A549 (cell line): ENCODE measurements at regions not wholly inside any gene's neighbourhood (a gene's known extent, or its start where the extent isn't known, plus 50 kb on each side); places are given as distances from the start of the nearest gene placed in this dataset.

ENCODE experiments used
- ATAC-seq, 2 experiments: fragments of 200-7000 bp in 1 of 2; fragments of >200 bp in 1 of 2; cut with Nextera tagmentation in 1 of 2; cut with Tn5 transposase in 1 of 2; 3 replicates each; pipeline versions ENCODE4 v1.8.0 to v1.9.1; 2018 to 2020; ENCODE audit warnings: mild to moderate bottlenecking in 1 of 2, moderate library complexity in 1 of 2
- CTCF ChIA-PET: fragments of 300-600 bp; sonication (Branson Sonifier 250); formaldehyde crosslinking; extraction: SDS; loops from one replicate; lab custom pipeline; 2021; ENCODE audit warnings: antibody characterized with exemption, inconsistent platforms; lab: Yijun Ruan, JAX
- POLR2A ChIA-PET: fragments of 350-600 bp; formaldehyde crosslinking; extraction: SDS; loops from one replicate; lab custom pipeline; 2021; ENCODE audit warnings: antibody characterized with exemption, inconsistent platforms; lab: Yijun Ruan, JAX
- DNase-seq, 2 experiments: peaks; one replicate each; pipeline versions ENCODE4 v3.0.0 to v3.0.0-alpha.2; 2011 to 2016; ENCODE audit warnings: low read depth in 1 of 2, low spot score in 1 of 2
- FAIRE-seq: peaks from 2 replicates; lab custom pipeline; 2011; peaks lifted over from hg19 to GRCh38; lab: Jason Lieb, UNC
- H3K27ac ChIP-seq, 2 experiments: fragments of >200 bp; sonication (Bioruptor Twin); formaldehyde crosslinking; 3 replicates each; pipeline ENCODE4 v1.5.1; 2016 to 2017
- H3K4me1 ChIP-seq: fragments of >200 bp; sonication (Bioruptor Twin); formaldehyde crosslinking; 3 replicates; pipeline ENCODE4 v1.6.1; 2016
- H3K4me2 ChIP-seq: fragments of >200 bp; sonication (Bioruptor Twin); formaldehyde crosslinking; 3 replicates; pipeline ENCODE4 v1.6.1; 2016
- H3K4me3 ChIP-seq: fragments of >200 bp; sonication (Bioruptor Twin); formaldehyde crosslinking; 3 replicates; pipeline ENCODE4 v1.5.1; 2016
- H3K9me3 ChIP-seq: fragments of >200 bp; sonication (Bioruptor Twin); formaldehyde crosslinking; 3 replicates; pipeline ENCODE4 v1.6.1; 2016
- BCL3 ChIP-seq: fragments of >200 bp; sonication (Bioruptor Twin); formaldehyde crosslinking; IDR thresholded peaks from 3 replicates; pipeline ENCODE4 v1.6.1; 2016
- E2F6 ChIP-seq: IDR thresholded peaks from 2 replicates; pipeline ENCODE4 v1.6.1; 2012; ENCODE audit warnings: low read depth, borderline replicate concordance
- EHF ChIP-seq: fragments of 250-450 bp; sonication (Bioruptor Pico); IDR thresholded peaks from 2 replicates; pipeline ENCODE4 v1.5.0; 2020; ENCODE audit warnings: mild to moderate bottlenecking
- ELK1 ChIP-seq: fragments of 150-350 bp; IDR thresholded peaks from 2 replicates; pipeline ENCODE4 v1.6.1; 2014; ENCODE audit warnings: low read depth, mild to moderate bottlenecking, low read length
- HOXA7 ChIP-seq: fragments of 250-450 bp; sonication (Bioruptor Pico); IDR thresholded peaks from 2 replicates; pipeline ENCODE4 v1.5.0; 2020; ENCODE audit warnings: mild to moderate bottlenecking, moderate library complexity
- HOXB5 ChIP-seq: fragments of 250-450 bp; sonication (Bioruptor Pico); IDR thresholded peaks from 2 replicates; pipeline ENCODE4 v1.5.0; 2020; ENCODE audit warnings: mild to moderate bottlenecking, moderate library complexity
- KDM1A ChIP-seq: fragments of 200-600 bp; sonication (generic); IDR thresholded peaks from 2 replicates; pipeline ENCODE4 v1.6.1; 2016; ENCODE audit warnings: low read depth, mild to moderate bottlenecking
- NFE2L2 ChIP-seq: fragments of 150-350 bp; conservative IDR thresholded peaks from 2 replicates; pipeline ENCODE4 v1.6.1; 2014; ENCODE audit warnings: low read length
- NR3C1 ChIP-seq: fragments of >200 bp; sonication (Bioruptor Twin); formaldehyde crosslinking; IDR thresholded peaks from 3 replicates; pipeline ENCODE4 v1.6.1; 2017
- PBX3 ChIP-seq: IDR thresholded peaks from 2 replicates; pipeline ENCODE4 v1.6.1; 2012
- RAD21 ChIP-seq, 2 experiments: fragments of >200 bp in 1 of 2; sonication (Bioruptor Twin) in 1 of 2; formaldehyde crosslinking in 1 of 2; IDR thresholded peaks in 1 of 2; conservative IDR thresholded peaks in 1 of 2; 2 replicates in 1 of 2; 3 replicates in 1 of 2; pipeline ENCODE4 v1.6.1; 2012 to 2018; ENCODE audit warnings: inconsistent platforms in 1 of 2
- RARB ChIP-seq: fragments of 250-450 bp; sonication (Bioruptor Pico); IDR thresholded peaks from 2 replicates; pipeline ENCODE4 v1.8.0; 2021; ENCODE audit warnings: mild to moderate bottlenecking, moderate library complexity
- SREBF2 ChIP-seq: fragments of 450-650 bp; IDR thresholded peaks from 2 replicates; pipeline ENCODE4 v1.6.1; 2014; ENCODE audit warnings: mild to moderate bottlenecking, moderate library complexity
- ZC3H11A ChIP-seq: fragments of 450-650 bp; IDR thresholded peaks from 2 replicates; pipeline ENCODE4 v1.6.1; 2014; ENCODE audit warnings: antibody characterized with exemption, mild to moderate bottlenecking
- ZNF302 ChIP-seq: fragments of 250-450 bp; sonication (Bioruptor Pico); IDR thresholded peaks from 2 replicates; pipeline ENCODE4 v1.9.0; 2021; ENCODE audit warnings: inconsistent platforms, mild to moderate bottlenecking, moderate library complexity
- ZSCAN20 ChIP-seq: fragments of 250-450 bp; sonication (Bioruptor Pico); IDR thresholded peaks from 2 replicates; pipeline ENCODE4 v1.8.0; 2022; ENCODE audit warnings: mild to moderate bottlenecking, moderate library complexity
- WGBS: methylation state at CpG from one replicate; pipeline ENCODE4 v1.1.6; 2017; ENCODE audit errors: missing lambda C conversion rate; 5-methylcytosine and 5-hydroxymethylcytosine counted together

GRCh38 chr2:54404270-54404669 lies 51.9 kb upstream of the SPTBN1 start:
- ChIA-PET CTCF (interaction anchor here (1.1 kb wide), 1 partner anchor 12 kb away, joined by 3 read pairs; no protein-coding TSS in a partner anchor), POLR2A (no interaction called here)
- no peaks in the 10 kb centered on the region for H3K9me3 ChIP-seq
- ATAC-seq (no peak), FAIRE-seq (no peak), DNase-seq (peak in 1 of 2 experiments; percentile 6)
- no peak overlapping the region for H3K27ac ChIP-seq
- 84% methylated on average over 4 of the region's 4 CpGs for WGBS
- no peak overlapping the region for H3K4me3 ChIP-seq
- no peaks in the 10 kb centered on the region for H3K4me1 ChIP-seq
- TF ChIP-seq E2F6 (no peak), RARB (no peak), RAD21 (conservative IDR thresholded peaks at IDR 0.05 in 1 of 2, IDR thresholded peaks at IDR 0.05 in 1 of 2) (no peak), SREBF2 (no peak), HOXB5 (CRISPR knock-in tag) (no peak), HOXA7 (CRISPR knock-in tag) (no peak), ZSCAN20 (CRISPR knock-in tag) (no peak), PBX3 (no peak), ZC3H11A (no peak), ELK1 (no peak), NR3C1 (no peak), ZNF302 (no peak)
- H3K4me2 ChIP-seq = no peak overlapping the region

GRCh38 chr2:54406031-54406430 lies 50.1 kb upstream of the SPTBN1 start:
- TF ChIP-seq BCL3 = no peak
- no peak for TF ChIP-seq RARB
- no peak for TF ChIP-seq EHF (CRISPR knock-in tag)
- no peak for TF ChIP-seq HOXB5 (CRISPR knock-in tag)
- no peak for TF ChIP-seq NFE2L2
- TF ChIP-seq KDM1A = no peak
- TF ChIP-seq, all 56 proteins: peak for 0
- Histone ChIP-seq H3K9me3 (no peaks in the 10 kb centered on the region), H3K4me2 (no peak overlapping the region), H3K4me3 (no peak overlapping the region), H3K4me1 (no peaks in the 10 kb centered on the region), H3K27ac (no peak overlapping the region)
- DNase-seq (no peak), FAIRE-seq (no peak), ATAC-seq (no peak)
- WGBS = 53% methylated on average over 4 of the region's 4 CpGs
- ChIA-PET POLR2A (no interaction called here), CTCF (no interaction called here)
